ENCODE measurements at regions not wholly inside any gene's neighbourhood (a gene's known extent, or its start where the extent isn't known, plus 50 kb on each side); places are given as distances from the start of the nearest gene placed in this dataset.
"Not testable (repeated sequence)": the region's sequence is repeated elsewhere in the genome, so short reads cannot be mapped to it uniquely, and the experiment has no call there.

DNA sequence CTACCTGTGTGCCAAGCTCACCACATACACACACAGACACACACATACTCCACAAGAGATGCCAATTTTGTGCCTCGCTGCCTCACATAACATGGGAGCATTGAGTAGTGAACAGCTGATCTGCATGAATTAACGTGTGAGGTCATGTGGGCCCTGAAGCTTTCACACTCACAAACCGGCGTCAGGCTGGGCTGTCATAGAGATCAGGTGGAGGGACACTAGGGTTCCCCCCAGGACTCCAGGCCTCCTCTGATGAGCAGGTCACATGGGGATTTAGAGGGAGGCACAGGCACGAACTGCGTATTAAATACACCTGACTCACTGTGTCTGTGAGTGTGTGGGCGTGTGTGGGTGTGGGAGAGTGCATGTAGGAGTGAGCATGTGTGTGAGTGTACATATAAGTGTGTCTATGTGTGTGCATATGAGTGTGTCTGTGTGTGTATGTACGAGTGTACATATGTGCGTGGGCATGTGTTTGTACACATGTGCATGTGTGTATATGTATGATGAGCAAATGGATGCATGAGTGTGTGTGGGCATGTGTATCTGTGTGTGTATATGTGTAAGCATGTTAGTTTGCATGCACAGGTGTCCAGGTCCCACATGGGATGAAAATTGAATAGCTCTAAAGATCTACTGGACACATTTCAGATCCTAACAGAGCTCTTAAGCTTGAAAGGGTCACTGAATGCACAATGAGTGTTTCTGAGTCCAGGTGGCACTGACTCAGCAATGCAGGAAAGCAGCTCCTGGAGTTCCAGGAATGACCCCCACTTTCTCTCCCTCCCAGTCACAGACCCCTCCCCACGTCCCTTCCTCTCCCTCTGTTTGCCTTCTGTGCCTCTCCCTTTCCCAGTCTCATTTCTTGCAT lies 336.6 kb downstream of the PREX1 start:
- DNase-seq (ENCODE audit: low read depth in 2 of 2), result no peak

- DNase-seq (ENCODE audit: low read depth in 2 of 2), result not testable (repeated sequence)
These were observed 337.5 kb downstream of the PREX1 start for GRCh38 chr20:48490341-48490740.

DNA sequence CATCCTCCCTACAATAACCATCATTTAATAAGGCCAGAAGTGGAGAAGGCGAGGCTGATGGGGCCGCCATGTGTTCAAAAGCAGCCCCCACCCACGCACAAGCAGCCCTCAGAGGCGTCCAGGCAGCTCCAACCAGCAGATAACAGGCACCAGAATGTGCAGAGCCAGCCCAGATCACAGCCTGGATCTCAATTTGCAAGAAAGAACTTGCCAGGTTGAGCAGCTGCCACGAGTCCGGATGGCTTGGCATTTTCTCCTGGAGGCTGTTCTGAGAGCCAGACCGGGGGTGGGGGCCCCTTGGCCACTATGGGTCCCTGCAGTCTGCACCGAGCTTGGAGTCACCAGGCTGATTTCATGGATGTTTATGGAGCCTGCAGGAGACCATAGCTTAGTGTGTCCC lies 338.1 kb downstream of the PREX1 start:
- DNase-seq (ENCODE audit: low read depth in 2 of 2), result no peak

DNA sequence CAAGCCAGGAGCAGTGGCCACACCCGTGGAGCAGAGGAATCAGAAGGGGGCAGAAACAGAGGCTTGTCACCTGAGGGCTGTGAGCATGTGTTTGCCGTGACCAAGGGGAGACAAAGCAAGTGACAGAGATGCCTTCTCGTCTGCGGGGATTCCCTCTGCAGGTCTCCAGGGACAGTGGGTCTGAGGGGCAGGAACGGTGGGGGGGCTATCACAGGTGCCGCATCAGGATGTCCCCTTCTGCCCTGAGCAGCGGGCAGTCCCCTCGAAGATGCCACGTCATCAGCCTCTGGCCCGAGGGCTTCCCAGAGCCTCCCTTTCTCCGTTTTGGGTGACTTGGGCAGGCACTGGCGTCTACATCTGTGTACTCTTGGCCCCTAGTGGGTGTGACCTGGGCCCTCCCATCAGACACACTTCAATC lies 338.7 kb downstream of the PREX1 start:
- no peak for DNase-seq (ENCODE audit: low read depth in 2 of 2)

DNA sequence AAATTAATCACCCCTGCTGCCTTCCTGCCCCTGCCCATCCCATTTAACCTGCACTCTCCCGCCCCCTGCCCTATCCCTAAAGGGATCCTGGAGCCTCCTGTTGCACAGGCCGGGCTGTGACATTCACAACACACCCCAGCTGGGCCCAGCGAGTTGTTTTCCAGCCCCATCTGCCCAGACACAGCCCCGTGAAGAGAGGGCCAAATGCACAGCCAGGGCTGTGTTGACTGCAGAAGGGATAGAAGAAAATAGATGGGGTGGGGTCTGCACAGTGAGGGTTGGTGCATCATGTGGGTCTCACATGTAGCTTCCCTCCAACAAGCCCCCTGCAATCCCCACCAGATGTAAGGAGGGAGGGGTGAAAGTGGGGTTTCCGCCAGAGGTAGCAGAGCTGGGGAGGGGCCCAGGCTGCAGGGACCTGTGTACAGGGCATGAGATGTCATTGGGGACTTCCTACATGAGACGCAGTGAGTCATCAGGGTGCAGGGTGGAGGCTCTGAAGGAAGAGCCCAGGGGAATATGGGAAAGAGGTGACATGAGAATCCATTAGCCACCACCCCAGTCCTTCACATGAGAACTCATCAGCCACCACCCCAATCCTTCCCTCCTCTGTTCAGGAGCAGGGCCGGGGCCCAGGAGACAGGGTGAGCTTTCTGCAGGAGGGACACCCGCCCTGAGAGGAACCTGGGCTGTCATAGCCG lies 339.3 kb downstream of the PREX1 start:
- not testable (repeated sequence) for DNase-seq (ENCODE audit: low read depth in 2 of 2)

DNA sequence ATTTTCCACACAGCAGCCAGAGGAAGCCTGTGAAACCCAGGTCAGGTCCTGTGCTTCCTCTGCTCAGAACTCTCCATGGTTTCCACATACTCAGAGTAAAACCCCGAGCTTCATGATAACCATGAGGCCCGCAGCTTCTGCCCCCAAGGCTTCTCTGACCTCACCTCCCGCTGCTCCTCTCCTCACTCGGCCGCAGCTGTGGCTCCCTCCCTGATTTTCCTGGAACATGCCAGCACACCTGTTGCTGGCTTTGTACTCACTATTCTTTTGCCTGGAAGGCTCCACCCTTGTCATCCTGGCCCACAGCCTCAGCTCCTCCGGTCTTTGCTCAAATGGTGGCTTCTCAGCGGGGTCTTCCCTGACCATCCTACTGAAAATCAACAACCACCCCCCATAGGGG lies 341.7 kb downstream of the PREX1 start:
- no peak for DNase-seq (ENCODE audit: low read depth in 2 of 2)

- DNase-seq (ENCODE audit: low read depth in 2 of 2), result not testable (repeated sequence)
These were observed 342.6 kb downstream of the PREX1 start for GRCh38 chr20:48485153-48485552.

GRCh38 chr20:48483334-48484066 lies 344.3 kb downstream of the PREX1 start:
- DNase-seq (ENCODE audit: low read depth in 2 of 2), result no peak

DNA sequence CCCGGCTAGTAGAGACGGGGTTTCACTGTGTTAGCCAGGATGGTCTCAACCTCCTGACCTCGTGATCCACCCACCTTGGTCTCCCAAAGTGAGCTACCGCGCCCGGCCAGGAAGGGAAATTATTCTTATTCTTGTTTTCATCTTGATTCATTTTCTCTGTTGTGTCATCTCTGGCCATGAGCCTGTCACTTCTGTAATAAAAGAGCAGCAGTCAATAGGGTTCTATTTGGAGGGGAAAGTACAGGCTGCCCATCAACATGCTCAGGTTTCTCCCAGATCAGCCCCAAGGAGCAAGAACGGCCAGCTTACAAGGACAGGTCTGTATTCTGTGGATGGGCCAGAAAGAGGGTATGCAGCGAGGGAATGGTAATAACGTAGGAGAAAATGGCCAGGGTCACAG lies 345.0 kb downstream of the PREX1 start:
- DNase-seq (ENCODE audit: low read depth in 2 of 2), result no peak

DNA sequence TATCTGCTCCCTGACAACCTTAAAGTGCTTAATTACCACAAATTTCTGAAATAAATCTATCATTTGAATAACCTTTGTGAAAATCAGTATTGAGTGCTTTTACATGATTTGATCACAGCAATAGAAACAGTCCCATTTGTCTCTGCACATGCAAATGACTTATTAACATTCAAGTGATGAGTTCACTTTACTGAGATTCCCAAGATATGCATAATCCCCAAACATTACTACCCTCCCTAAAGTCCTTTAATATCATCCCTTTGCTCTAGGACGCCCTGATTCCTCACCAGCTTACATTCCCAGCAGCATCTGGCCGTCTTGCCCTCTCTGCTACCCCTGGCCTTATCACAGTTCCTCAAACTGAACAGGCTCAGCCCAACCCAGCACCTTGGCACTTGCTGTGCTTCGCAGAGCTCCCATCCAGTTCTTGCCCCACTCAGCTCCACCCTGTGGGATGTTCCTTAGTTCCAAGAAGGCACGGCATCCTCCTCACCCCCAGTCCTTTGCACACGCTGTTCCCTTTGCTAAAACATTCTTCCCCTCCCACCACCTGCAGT lies 347.5 kb downstream of the PREX1 start:
- DNase-seq (ENCODE audit: low read depth in 2 of 2), result no peak

DNA sequence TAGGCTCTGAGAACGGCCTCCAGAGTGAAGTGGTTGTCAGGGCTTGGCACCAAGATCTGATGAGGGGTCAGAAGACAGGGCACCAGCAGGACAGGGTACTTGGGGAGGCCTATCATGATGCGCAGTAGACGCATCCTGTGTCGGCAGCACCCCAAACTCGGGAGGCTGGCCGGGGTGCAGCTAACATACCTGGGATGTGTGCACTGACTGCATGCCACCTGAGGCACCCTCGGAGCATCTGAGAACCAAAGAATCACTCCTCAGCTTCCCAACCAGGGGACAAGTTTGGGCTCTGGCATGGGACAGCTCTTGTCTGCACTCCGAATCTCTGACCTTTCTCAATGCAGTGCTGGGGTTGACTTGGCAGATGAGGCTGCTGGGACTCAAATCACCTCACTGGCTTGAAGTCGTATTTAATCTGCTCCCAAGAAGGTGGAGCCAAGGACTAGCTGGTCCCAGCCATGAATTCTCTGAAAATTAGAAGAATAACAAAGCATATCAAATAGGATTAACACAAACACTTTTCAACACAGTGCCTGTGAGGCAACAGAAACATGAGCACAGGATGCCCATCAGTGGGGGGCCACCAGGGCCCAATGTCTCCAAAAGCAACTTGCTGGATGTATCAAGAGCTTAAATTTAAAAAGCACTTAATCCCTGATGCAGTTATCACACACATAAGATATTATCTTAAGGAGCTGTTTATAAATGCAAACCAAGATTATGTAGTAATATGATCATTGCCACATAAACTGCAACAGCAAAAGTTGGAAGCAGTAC lies 348.8 kb downstream of the PREX1 start:
- no peak for DNase-seq (ENCODE audit: low read depth in 2 of 2)

DNA sequence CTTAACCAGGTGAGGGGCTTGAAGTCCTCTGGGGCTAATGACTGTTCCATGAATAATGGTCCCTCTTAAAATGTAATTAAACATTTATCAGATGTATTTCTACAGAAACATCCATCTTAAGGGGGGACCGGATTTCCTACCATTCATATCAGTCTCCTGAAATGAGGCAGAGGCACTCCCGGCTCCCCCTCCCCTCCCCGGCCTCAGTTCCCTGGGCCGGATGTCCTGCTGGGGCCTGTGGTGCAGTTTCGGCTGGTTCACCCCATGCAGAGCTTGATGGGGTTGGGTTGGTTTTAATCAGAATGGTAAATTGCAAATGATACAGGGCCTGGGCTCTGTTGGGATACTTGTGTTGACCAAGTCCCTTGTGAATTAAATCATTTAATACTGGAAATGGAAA lies 349.4 kb downstream of the PREX1 start:
- DNase-seq (ENCODE audit: low read depth in 2 of 2), result no peak

GRCh38 chr20:48476854-48477253 lies 350.9 kb downstream of the PREX1 start:
- no peak for DNase-seq (ENCODE audit: low read depth in 2 of 2)

GRCh38 chr20:48474022-48474421 lies 353.8 kb downstream of the PREX1 start:
- no peak for DNase-seq (ENCODE audit: low read depth in 2 of 2)

GRCh38 chr20:48471759-48472408 lies 355.9 kb downstream of the PREX1 start:
- DNase-seq (ENCODE audit: low read depth in 2 of 2), result no peak

DNA sequence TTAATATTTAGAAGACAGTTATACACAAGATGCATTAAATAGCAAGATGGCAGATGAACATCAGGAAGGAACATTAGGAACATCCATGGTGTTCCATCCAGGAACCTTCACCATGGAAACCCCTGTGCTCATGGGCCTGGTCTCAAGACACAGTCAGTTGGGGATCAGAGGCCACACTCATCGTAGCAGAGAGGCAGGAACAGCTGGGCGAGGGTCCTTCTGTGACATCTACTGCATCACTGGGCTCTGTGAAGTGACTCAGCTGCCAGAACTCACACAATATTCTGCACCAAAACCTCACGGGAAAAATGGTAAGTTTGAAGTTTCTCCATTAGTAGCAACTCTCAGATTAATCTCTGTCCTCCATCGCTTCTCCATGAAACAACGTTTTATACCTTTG lies 356.6 kb downstream of the PREX1 start:
- DNase-seq (ENCODE audit: low read depth in 2 of 2), result no peak

DNA sequence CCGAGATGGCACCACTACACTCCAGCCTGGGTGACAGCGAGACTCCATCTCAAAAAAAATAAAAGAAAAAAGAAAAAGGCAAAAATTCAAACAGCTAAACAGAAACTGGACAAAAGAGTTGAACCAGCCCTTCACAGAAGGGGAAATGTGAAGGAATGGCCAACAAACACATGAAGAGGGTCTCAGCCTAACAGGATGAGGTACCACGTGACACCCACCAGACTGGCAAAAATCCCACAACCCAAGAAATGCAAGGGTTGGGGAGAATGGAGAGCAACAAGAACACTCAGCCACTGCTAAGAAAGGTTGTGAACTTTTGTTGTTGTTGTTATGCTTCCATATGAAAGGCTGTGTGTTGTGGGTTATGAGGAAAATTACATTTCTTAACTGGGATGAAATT lies 357.7 kb downstream of the PREX1 start:
- no peak for DNase-seq (ENCODE audit: low read depth in 2 of 2)

DNA sequence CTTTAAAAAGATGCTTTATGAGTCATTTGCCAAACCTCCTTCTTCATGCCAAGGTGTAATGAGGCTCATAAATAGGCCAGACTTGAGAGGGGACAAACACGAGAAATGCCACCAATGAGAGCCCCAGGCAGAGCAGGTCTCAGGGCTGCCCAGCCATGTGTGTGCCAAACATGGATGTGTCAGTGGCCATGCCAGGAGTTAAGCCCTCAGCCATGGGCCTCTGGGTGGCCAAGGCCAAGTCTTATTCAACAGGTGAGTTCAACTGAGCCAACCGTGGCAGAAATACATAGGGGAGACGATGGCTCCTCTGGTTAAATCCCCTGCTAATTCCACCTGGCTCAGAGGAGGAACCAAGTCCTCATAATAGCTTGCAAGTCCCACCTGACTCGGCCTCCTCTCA lies 358.8 kb downstream of the PREX1 start:
- DNase-seq (ENCODE audit: low read depth in 2 of 2), result no peak

DNA sequence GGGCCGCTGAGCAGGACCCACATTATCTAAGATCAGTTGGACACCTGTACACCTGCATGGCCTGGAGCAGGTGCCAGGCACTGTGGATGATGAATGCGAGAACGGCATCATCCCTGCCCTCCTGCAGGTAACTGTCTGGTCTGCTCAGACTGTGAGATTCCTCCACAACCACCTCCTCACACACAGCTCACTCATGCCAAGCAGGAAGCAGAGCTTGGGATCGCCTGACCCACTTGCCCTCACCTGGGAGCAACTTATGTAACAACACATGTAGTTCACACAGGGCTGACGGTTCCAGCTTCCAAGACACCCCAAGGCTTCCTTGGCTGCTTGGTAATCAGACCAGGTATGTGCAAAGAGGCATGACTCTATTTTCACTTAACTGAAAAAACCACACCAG lies 359.2 kb downstream of the PREX1 start:
- no peak for DNase-seq (ENCODE audit: low read depth in 2 of 2)

DNA sequence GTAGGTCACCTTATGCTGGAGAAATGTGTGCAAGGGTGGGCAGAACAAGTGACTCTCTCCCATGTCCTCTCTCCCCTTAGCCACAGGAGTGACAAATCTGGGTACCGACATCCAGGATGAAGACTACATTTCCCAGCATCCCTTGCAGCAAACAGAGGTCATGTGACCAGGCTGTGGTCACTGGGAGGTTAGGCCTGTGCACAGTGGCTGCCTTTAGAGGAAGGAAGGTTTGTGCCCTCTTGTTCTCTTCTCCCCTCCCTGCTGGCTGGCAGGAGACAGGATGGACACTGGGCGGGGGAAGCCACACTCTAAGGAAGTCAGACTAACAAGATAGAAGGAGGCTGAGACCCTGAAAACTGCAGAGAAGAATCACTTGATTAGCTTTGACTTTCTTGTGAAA lies 360.2 kb downstream of the PREX1 start:
- DNase-seq (ENCODE audit: low read depth in 2 of 2), result no peak

GRCh38 chr20:48465271-48465670 lies 362.5 kb downstream of the PREX1 start:
- DNase-seq (ENCODE audit: low read depth in 2 of 2), result no peak
